ENCODE measurements at regions not wholly inside any gene's neighbourhood (a gene's known extent, or its start where the extent isn't known, plus 50 kb on each side); places are given as distances from the start of the nearest gene placed in this dataset.

DNA sequence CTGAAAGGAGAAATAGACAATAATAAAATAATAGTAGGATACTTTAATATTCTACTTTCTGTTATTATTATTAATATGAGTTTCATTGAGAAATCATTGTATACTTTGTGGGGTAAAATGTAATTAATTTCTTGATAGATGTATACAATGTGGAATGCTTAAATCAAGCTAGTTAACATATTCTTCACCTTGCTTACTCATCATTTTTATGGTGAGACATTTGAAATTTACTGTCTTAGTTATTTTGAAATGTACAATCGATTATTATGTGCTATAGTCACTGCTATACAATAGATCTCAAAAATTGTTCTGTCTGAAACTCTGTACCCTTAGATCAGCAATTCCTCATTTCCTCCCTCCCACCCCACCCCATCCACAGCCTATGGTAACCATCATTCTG is 720.3 kb downstream of the RNF144B start:
- TF ChIP-seq, protein P1, sequence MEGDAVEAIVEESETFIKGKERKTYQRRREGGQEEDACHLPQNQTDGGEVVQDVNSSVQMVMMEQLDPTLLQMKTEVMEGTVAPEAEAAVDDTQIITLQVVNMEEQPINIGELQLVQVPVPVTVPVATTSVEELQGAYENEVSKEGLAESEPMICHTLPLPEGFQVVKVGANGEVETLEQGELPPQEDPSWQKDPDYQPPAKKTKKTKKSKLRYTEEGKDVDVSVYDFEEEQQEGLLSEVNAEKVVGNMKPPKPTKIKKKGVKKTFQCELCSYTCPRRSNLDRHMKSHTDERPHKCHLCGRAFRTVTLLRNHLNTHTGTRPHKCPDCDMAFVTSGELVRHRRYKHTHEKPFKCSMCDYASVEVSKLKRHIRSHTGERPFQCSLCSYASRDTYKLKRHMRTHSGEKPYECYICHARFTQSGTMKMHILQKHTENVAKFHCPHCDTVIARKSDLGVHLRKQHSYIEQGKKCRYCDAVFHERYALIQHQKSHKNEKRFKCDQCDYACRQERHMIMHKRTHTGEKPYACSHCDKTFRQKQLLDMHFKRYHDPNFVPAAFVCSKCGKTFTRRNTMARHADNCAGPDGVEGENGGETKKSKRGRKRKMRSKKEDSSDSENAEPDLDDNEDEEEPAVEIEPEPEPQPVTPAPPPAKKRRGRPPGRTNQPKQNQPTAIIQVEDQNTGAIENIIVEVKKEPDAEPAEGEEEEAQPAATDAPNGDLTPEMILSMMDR (IDR thresholded peaks at IDR 0.05), result no peak
- no peak for TF ChIP-seq POLR2A (IDR thresholded peaks at IDR 0.05)

Measured in sigmoid colon (tissue), 3 donors.